ENCODE measurements at regions not wholly inside any gene's neighbourhood (a gene's known extent, or its start where the extent isn't known, plus 50 kb on each side); places are given as distances from the start of the nearest gene placed in this dataset.
"Not testable (repeated sequence)": the region's sequence is repeated elsewhere in the genome, so short reads cannot be mapped to it uniquely, and the experiment has no call there.

DNA sequence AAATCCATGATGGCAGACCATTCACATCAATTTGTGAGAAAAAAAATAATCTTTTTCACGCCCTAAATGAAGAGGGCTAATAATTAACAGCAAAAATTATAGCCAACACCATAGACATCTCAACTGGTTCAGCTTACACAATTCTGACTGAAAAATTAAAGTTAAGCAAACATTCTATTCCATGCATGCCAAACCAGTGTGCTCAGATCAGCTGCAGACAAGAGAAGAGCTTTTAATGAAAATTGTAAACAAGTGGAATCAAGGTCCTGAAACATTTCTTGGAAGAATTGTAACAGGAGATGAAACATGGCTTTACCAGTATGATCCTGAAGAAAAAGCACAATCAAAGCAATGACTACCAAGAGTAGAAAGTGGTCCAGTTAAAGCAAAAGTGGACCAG is 710.4 kb downstream of the EPHA7 start:
- ATAC-seq = no peak

DNA sequence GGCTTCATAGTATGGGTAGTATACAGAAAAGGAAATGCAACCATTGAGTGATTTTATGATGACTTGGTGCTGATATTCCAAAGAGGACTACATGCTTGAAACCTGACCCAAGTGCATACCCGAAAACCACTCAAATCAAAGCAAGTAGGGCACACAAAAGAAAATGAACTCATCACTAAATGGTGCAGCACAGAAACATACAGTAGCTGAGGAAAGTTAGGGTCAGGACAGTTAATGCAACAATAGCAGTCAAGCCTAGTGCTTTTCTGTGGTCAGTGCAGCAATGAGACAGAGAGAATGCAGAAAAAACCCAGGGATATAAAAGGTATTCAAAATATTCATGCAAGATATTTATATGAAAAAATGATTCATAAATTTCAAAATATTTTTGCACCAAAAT is 711.1 kb downstream of the EPHA7 start:
- ATAC-seq = no peak

DNA sequence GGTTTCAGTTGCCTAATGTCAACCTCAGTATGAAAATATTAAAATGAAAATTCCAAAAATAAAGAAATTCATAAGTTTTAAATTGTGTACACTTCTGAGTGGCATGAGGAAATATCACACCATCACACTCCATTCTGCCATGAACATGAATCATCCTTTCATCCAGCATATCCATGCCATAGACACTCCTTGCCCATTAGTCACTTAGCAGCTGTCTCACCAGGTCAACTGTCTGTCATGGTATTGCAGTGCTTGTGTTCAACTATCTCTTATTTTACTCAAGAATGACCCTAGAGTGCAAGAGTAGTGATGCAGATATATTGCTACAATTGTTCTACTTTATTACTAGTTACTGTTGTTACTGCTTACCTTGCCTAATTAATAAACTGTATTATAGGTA is 712.4 kb downstream of the EPHA7 start:
- no peak for ATAC-seq

DNA sequence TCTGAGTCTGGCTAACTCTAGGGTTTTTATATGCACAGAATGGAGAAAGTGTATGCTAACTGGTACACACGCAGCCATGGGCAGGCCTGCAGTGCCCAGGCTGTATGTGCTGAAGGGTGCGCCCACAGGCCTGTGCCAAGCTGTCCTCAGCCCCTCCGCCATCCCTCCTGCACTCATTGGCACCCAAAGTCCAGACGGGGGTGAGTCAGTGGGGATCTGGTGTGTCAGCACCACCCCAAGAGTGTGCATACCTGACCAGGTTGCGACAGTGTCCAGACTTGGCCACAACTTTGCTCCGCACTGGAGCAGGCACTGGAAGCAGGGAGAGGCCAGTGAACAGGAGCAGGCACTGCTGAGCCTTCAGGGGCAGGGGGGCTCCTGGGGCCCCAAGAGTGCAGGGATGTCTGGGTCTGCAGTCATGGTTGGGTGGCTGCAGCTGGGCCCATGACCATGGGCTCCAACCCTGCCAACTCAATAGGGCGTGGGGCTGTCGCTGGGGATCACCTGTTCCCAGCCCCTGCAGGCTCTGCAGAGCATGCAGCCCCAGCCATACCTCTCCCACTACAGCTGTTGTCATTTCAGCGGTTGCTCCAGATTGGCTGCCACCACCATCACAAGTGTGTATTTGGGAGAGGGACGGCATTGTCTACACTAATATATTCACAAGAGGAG is 717.8 kb downstream of the EPHA7 start:
- no peak for ATAC-seq

DNA sequence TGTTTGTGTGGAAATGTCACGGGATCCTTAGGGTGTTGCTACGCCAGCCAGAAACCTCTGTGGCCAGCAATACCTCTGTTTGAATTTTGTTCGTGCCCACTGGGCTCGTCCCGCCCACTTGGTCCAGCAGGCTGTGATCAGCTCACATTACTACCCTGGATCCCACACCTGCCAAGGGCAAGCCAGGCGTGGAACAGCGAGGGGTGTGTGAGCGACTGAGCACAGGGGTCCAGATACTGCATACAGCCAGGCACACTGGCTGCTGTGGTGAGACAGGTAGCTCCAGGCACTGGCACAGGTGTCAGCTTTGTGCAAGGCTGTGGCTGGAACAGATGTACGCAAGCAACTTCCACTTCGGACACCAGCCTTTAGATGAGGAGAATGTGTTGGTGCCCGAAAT is 718.9 kb downstream of the EPHA7 start:
- ATAC-seq = no peak

DNA sequence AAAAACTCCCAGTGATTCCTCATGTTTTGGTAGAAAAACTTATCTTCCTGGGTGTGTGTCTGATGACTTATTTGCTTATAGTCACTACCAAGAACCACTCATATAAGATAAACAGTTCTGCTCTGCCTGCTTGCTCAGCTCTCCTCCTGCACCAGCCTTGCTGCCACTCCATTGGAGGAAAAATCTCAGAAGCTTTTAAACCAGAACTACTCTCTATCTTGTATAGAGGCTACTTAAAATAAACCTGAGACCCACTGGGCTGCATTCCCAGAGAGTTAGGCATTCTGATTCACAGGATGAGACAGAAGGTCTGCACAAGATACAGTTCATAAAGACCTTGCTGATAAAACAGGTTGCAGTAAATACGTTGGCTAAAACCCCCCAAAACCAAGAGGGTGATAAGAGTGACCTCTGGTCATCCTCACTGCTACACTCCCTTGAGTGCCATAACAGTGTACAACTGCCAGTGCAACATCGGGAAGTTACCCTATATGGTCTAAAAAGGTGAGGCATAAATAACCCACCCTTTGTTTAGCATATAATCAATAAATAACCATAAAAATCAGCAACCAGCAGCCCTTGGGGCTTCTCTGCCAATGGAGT is 728.3 kb downstream of the EPHA7 start:
- no peak for ATAC-seq

DNA sequence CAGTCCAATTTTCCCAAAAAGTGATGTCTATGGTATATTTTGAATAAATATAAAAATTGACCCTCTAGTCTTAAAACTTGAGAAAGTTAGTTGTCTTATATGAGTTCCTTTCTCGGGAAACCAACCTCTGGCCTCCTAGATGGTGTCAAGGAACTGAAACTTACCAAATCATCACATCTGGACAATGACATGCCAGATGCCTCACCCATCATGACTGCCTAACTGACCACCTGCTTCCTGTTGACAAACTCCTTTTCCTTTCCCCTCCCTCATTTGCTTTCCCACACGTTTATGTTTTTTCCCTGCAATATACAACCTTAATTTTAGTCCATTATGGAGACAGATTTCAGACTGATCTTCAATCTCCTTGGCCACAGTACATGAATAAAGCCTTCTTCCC is 731.0 kb downstream of the EPHA7 start:
- no peak for ATAC-seq

DNA sequence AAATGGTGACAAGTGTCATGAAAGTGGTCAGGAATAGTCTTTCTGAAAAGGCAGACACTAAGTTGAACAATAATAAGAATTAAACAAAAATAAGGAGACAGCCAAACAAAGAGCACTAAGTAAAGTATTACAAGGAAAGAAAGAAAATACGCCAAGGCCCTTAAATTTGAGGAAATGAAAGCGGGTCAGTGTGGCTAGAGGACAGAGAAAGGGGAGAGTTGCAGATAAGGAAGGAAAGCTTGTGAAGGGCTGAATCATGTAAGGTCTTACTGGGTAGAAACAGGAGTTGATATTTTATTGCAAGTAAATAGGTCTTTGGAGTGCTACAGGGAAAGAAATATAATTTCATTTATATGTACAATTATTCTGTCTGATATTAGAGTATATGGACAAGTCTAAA is 732.1 kb downstream of the EPHA7 start:
- no peak for ATAC-seq

DNA sequence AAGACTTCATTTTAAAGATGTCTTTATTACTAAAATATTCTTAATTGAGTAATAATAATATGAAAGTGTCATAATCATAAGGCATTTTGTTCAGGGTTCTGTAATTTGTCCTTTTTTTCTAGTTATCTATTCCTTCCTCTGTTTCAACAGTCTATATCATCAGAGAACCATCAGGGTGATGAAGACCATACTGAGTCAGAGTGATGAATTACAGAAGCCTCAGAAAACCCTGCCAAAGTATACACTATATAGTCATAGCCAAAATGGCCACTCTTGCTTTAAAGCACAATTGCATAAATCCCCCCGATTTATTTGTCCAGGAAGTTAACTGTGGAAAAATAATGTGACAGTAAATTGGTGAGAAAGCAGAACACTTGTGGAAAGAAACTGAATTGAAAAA is 735.0 kb downstream of the EPHA7 start:
- no peak for ATAC-seq

DNA sequence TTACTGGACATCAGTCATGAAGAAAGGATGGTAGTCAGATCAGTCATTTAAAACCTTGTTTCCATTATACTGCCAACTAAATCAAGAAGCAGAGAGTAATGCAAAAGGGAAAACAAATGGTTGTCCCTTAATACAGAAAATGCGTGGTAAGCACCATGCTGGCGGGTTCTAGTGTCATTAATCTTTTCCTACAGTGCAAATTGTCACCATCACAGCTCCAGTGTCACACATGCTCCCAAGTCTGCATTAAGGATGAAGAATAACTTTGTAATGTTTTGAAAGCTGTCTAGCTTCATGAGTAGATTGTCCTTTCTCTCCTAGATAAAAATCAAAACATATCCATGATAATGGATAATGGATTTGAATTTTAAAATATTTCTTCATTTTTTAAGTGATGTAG is 735.6 kb downstream of the EPHA7 start:
- no peak for ATAC-seq

DNA sequence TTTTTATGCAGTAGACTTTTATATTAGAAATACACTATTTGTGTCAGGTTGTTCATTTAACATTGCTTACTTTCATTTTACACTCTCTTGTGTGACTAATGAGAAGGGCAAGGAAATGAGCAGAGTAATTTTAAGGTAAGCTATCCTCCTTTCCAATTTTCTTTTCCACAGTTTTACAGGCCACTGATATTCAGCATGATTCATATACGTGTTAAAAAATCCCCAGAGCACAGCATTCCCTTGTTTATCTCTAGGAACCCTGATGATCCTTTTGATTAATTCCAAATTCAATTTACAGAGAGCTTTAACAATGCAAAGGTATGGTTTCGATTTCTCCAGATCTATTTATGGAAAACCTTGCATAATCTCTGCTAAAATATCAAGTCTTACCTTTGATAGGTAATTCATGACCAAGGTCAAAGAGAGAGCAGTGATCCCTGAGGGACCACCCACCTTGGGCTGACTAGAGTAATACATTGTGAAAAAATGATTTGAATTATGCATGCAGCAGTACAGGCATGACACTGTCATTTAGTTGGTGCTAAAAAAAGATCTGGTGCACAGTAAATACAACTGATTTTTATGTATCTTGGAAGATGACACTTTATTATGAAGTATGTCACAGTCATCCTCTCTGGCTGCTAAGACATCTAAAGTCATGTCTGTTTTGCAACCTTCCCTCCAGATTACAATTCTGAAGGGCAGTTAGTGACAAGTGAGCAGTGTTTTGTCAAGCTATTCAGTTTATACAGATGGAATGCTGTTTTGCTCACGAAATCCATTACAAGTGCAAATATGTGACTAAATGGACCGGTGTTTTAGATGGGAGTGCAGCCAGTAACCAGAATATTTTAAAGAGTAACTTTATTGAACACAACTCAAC is 736.6 kb downstream of the EPHA7 start:
- ATAC-seq = no peak

DNA sequence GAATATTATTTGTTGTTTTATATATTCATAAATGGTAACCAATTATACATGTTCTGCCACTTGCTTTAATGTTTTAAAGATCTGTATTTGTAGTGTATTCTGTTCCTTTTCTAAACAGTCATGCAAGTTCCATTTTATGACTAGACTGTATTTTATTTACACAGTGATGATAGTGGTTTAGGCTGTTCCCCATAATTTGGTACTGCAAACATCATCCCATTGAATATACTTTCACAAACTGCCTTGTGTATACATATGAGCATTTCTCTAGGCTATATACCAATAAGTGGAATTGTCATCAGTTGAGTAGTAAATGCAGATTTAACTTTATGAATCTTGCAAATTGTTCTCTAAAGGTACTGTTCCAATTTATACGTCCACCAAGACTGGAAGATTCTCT is 738.0 kb downstream of the EPHA7 start:
- no peak for ATAC-seq

DNA sequence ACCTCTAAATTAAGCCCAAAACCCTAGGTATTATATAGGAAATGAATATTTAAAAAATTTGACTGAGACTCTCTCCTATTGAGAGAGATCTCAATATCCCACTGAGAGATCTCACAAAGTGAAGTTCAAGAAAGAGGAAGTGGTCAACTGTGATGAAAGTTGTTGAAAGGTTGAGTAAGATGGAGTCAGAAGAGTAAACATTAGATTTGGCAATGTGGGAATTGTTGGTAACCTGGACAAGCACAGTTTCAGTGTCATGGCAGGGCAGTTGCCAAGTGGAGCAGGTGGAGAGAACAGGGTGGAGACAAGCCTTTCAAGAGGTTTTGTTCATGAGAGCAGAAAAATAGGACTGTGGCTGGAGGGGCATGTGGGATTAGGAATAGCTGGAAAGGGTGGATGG is 747.9 kb downstream of the EPHA7 start:
- ATAC-seq = not testable (repeated sequence)

DNA sequence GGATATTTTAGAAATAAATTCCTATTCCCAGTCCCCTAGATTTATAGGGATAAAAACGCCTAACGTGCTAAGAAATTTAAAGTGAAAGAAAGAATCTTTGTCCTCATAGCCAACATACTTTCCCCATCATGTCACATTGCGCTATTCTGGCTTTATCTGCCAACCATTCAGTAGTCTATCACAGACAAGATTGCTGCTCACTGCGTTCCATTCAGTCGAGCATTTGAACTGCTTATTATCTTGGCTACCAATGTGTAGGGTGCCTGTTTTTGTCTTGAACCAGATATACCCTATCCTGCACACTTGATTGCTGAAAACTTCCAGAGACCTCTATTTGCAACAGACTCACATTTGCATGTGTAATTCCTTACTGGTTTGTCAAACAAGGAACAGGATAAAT is 751.5 kb downstream of the EPHA7 start:
- no peak for ATAC-seq

DNA sequence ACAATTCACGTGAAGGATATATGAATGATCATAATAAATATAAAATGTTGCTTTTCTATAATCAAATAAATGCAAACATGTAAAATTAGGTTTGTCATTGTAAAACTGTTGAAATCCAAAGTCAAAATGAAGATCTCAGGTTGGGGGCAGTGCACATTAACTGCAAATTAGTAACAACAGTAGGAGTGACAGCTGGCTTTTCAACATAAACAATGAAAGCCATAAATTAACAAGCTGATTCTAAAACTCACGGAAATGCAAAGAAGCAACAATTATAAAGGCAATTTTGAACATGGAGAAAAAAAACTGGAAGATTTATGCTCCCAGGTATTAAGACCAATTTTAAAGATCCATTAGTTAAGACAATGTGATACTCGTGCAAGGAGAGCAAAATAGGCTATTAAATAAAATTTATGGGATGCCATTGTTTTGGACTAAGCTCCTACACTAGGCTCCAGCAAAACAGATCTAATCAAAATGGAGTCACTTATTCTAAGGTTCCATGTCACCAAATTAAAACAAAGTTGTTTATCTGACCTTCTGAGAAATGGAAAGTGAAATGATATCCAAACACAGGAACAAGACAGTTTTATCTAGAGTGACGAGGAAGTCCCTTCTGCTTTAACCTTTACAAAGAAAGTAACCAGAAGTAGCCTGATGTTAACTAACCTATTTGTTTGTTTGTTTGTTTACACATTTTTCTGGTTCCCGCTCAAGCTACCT is 770.8 kb downstream of the EPHA7 start:
- ATAC-seq = no peak

DNA sequence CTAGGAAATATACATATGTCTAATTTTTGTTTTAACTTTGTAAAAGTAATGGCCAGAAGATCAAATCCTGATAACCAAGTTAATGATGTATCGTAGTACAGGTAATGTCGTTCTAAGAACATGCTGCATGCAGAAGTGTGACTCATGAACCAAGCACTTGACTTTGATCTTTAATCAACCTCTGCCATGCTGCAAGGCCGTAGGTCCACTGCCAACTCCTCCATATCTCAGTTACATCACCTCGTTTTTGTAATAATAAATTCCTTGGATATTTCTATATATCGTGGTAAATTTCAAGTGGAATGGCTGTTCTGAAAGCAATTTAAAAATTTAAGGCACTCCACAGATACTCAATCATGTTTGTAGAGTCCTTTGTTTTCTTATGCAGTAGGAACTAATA is 771.7 kb downstream of the EPHA7 start:
- ATAC-seq = no peak

DNA sequence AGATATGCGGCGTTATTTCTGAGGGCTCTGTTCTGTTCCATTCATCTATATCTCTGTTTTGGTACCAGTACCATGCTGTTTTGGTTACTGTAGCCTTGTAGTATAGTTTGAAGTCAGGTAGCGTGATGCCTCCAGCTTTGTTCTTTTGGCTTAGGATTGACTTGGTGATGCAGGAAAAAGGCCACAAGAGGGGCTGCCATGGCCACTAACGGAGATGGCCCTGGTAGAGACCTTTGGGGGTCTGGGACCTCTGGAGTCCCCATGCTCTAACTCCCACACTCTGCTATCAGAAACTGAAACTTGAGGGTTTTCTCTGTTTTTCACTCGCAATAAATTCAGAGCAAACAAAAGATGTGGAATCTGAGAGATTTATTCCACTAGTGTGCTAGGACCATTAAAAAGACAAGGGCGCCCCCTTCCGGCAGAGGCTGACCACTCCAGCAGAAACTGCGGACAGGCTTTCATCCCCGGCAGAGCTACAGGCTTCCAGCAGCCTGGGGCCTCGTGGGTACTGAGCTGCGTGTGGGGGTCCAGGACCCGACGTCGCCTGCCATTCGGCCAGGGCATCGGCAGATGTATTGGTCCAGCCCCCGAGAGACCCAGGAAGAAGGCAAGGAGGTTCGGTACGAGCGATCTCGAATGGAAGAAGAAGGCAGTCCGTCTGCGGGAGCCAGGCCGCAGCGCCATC is 775.1 kb downstream of the EPHA7 start:
- not testable (repeated sequence) for ATAC-seq

DNA sequence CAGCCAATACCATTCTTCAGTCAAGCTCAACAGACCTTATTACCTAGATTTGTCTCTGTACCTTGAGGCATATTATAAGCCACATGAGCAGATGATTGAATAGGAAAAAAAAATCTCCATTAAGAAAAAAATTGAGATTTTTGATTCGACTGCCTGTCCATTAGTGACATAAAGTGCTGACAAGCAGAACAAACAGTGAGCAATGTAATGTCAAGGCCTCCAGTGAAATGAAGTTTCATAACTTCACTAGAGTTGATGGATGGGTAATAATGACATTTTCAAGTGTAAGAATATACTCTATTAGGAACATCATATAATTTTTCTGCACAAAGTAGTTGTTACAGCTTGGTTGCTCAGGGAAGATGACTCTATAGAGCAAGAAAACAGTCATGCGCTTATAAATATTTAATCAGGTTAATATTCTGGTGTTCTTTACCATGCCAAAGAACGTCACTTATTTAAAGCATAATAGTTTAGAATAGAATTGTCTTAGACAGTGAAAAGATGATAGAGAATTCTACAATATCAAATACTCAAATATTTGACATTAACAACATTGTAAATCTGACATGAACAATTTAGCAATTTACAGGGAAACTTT is 783.7 kb downstream of the EPHA7 start:
- no peak for ATAC-seq

DNA sequence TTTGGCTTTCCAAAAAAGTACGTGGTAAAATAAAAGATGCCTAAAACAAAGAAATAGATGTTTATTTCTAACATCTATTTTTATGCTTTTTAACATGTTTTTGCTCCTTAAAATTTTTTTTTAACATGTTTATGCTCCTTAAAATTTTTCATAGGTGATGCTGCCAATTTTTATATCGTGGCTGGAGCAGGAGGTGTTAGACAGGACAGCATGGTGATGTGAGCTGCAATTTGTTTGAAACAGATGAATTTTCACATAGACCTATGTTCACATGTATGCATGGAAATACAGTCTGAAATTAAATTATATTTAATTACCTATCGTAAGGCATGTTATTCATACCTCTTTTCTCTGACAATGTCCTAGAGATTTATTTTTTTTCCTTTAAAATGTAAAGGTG is 784.8 kb downstream of the EPHA7 start:
- ATAC-seq = no peak

DNA sequence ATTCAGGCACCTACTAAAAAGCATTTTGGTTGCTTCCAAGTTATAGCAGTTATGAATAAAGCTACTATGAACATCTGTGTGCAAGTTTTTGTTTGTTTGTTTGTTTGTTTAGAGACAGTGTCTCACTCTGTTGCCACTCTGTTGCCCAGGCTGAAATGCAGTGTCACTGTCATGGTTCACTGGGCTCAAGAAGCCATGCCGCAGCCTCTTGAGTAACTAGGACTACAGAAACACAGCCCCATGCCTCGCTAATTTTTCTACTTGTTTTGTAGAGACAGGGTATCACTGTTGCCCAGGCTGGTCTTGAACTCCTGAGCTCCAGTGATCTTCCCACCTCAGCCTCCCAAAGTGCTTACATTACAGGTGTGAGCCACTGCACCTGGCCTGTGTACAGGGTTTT is 795.9 kb downstream of the EPHA7 start:
- ATAC-seq = no peak

DNA sequence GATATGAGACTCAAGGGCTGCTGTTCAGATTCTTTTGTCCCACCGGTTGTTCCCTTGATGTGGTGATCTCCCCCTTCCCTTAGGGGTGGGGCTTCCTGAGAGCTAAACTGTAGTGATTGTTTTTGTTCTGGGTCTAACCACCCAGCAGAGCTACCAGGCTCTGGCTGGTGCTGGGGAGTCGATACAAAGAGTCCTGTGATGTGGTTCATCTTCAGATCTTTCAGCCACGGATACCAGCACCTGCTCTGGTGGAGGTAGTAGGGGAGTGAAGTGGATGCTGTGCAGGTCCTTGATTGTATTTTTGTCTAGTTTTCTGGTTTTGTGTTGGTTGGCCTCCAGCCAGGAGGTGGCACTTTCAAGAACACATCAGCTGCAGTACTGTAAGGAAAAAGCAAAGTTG is 801.6 kb downstream of the EPHA7 start:
- ATAC-seq = no peak

DNA sequence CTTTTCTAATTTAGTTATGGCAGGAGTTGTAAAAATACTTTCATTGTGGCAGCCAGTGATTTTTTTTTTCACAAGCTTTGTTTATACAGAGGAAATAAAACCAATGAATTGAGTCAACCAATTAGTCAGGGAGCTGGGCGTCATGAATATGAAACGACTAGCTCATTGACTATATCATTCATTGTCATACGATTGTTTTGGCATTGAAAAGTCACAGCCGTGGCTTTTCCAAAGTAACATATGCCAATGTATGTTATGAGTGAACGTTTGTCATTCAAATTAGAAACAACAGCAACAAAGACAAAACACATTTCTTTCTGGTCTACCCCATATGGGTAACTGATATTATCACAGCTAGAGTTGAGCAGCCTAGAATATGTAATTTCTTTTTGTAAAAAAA is 810.6 kb downstream of the EPHA7 start:
- ATAC-seq = no peak

All from activated CD4-positive, CD25-positive, alpha-beta regulatory T cell treated with anti-CD3 and anti-CD28 coated beads, Interleukin-2, amount 50 U/mL, for 24 hours (primary cell).